SK-N-SH (cell line): ENCODE measurements at regions not wholly inside any gene's neighbourhood (a gene's known extent, or its start where the extent isn't known, plus 50 kb on each side); places are given as distances from the start of the nearest gene placed in this dataset.

Experiments used
- CTCF ChIA-PET: fragments of 300-600, 350-600 bp; formaldehyde crosslinking; extraction: SDS; loops from one replicate; lab custom pipeline; 2021; lab: Yijun Ruan, JAX
- POLR2A ChIA-PET: fragments of 350-600 bp; sonication (Branson Sonifier 250); formaldehyde crosslinking; extraction: SDS; loops from one replicate; lab custom pipeline; 2020; ENCODE audit warnings: antibody characterized with exemption, inconsistent platforms; lab: Yijun Ruan, JAX
- DNase-seq: peaks from one replicate; pipeline ENCODE4 v3.0.0; 2012
- H2AFZ ChIP-seq: fragments of 200-600 bp; sonication (generic); 2 replicates; pipeline ENCODE4 v1.8.1; 2016; ENCODE audit warnings: antibody characterized with exemption, mild to moderate bottlenecking, low read depth
- H3F3A ChIP-seq: fragments of 200-600 bp; sonication (generic); replicated peaks from 2 replicates; pipeline ENCODE3; 2016; ENCODE audit warnings: antibody characterized with exemption, mild to moderate bottlenecking; ENCODE audit not compliant: insufficient read depth
- H3K27ac ChIP-seq, 2 experiments: fragments of 200-500 bp in 1 of 2; fragments of 200-600 bp in 1 of 2; sonication (Bioruptor generic) in 1 of 2; sonication (generic), shearing (Covaris generic) in 1 of 2; 2 replicates each; pipeline versions ENCODE4 v1.5.1 to v1.6.1; 2014 to 2016; ENCODE audit warnings: low read depth in 2 of 2, inconsistent platforms in 1 of 2, low read length in 1 of 2, mild to moderate bottlenecking in 1 of 2, mixed read lengths in 1 of 2
- H3K27me3 ChIP-seq: fragments of 200-600 bp; sonication (generic), shearing (Covaris generic); 2 replicates; pipeline ENCODE4 v1.6.1; 2016; ENCODE audit warnings: mixed run types; ENCODE audit not compliant: insufficient read depth
- H3K36me3 ChIP-seq, 2 experiments: fragments of 200-500 bp in 1 of 2; fragments of 200-600 bp in 1 of 2; sonication (Bioruptor generic) in 1 of 2; sonication (generic) in 1 of 2; replicated peaks in 1 of 2; 2 replicates each; pipeline versions ENCODE3 to v1.5.1; 2014 to 2016; ENCODE audit warnings: low read length in 1 of 2, mild to moderate bottlenecking in 1 of 2; ENCODE audit not compliant: insufficient read depth in 2 of 2, control insufficient read depth in 1 of 2
- H3K4me1 ChIP-seq, 2 experiments: fragments of 200-500 bp in 1 of 2; fragments of 200-600 bp in 1 of 2; sonication (Bioruptor generic) in 1 of 2; sonication (generic), shearing (Covaris generic) in 1 of 2; 2 replicates each; pipeline versions ENCODE4 v1.5.1 to v1.6.1; 2014 to 2016; ENCODE audit warnings: low read depth in 1 of 2, low read length in 1 of 2, mixed run types in 1 of 2; ENCODE audit not compliant: insufficient read depth in 2 of 2, control insufficient read depth in 1 of 2
- H3K4me2 ChIP-seq: fragments of 200-600 bp; sonication (generic), shearing (Covaris generic); 2 replicates; pipeline ENCODE4 v1.6.1; 2017; ENCODE audit warnings: mixed run types
- H3K4me3 ChIP-seq, 2 experiments: fragments of 200-500 bp in 1 of 2; fragments of 200-600 bp in 1 of 2; sonication (Bioruptor generic) in 1 of 2; sonication (generic), shearing (Covaris generic) in 1 of 2; 2 replicates each; pipeline versions ENCODE4 v1.5.1 to v1.8.1; 2014 to 2016; ENCODE audit warnings: low read depth in 2 of 2, inconsistent platforms in 1 of 2, low read length in 1 of 2, mild to moderate bottlenecking in 1 of 2, mixed read lengths in 1 of 2, moderate library complexity in 1 of 2
- H3K79me2 ChIP-seq: fragments of 200-600 bp; sonication (generic); 2 replicates; pipeline ENCODE4 v1.8.1; 2017; ENCODE audit warnings: mild to moderate bottlenecking; ENCODE audit not compliant: insufficient read depth
- H3K9ac ChIP-seq: fragments of 200-600 bp; sonication (generic); 2 replicates; pipeline ENCODE4 v1.6.1; 2017; ENCODE audit warnings: mixed run types
- H3K9me2 ChIP-seq: fragments of 200-600 bp; sonication (generic); 2 replicates; pipeline ENCODE4 v1.6.1; 2017; ENCODE audit warnings: mixed run types
- H3K9me3 ChIP-seq: fragments of 200-600 bp; sonication (generic); 2 replicates; pipeline ENCODE4 v1.6.1; 2017; ENCODE audit warnings: mixed run types, mild to moderate bottlenecking, moderate library complexity
- H4K20me1 ChIP-seq: fragments of 200-600 bp; sonication (generic); 2 replicates; pipeline ENCODE4 v1.6.1; 2017; ENCODE audit warnings: mild to moderate bottlenecking, mixed run types; ENCODE audit not compliant: insufficient read depth
- ELF1 ChIP-seq: IDR thresholded peaks from 2 replicates; pipeline ENCODE4 v1.4.0; 2012
- FOSL2 ChIP-seq: IDR thresholded peaks from 2 replicates; pipeline ENCODE4 v1.4.0; 2012; ENCODE audit warnings: low read depth, mild to moderate bottlenecking, moderate library complexity, borderline replicate concordance
- FOXJ3 ChIP-seq: sonication (generic); formaldehyde crosslinking; IDR thresholded peaks from 2 replicates; pipeline ENCODE4 v1.5.1; 2020; ENCODE audit warnings: mild to moderate bottlenecking, missing genetic modification reagents
- FOXM1 ChIP-seq: IDR thresholded peaks from 2 replicates; pipeline ENCODE4 v1.4.0; 2012; ENCODE audit warnings: low read depth, mild to moderate bottlenecking
- GABPA ChIP-seq: IDR thresholded peaks from 2 replicates; pipeline ENCODE4 v1.4.0; 2012; ENCODE audit warnings: low read depth, mild to moderate bottlenecking
- JUND ChIP-seq: IDR thresholded peaks from 2 replicates; pipeline ENCODE4 v1.4.0; 2012
- POLR2AphosphoS5 ChIP-seq: IDR thresholded peaks from 2 replicates; pipeline ENCODE4 v1.6.1; 2012; ENCODE audit warnings: low read depth, low read length
- YY1 ChIP-seq: IDR thresholded peaks from 2 replicates; pipeline ENCODE4 v1.4.0; 2012; ENCODE audit warnings: low read depth, mild to moderate bottlenecking
- WGBS: methylation state at CpG from one replicate; pipeline ENCODE4 v1.1.6; 2017; ENCODE audit warnings: low lambda C conversion rate; 5-methylcytosine and 5-hydroxymethylcytosine counted together
- TF ChIP-seq, protein P1 (sequence below): fragments of 150-350 bp; IDR thresholded peaks from 2 replicates; pipeline ENCODE4 v1.6.1; 2016; ENCODE audit warnings: mild to moderate bottlenecking, low read depth, low read length
- TF ChIP-seq, protein P2 (sequence below): IDR thresholded peaks from 2 replicates; pipeline ENCODE4 v1.4.0; 2012; ENCODE audit warnings: low read depth, borderline replicate concordance
- TF ChIP-seq, protein P3 (sequence below): IDR thresholded peaks from 2 replicates; pipeline ENCODE4; 2012
- TF ChIP-seq, protein P4 (sequence below): IDR thresholded peaks from 2 replicates; pipeline ENCODE4 v1.4.0; 2012; ENCODE audit warnings: low read depth

DNA sequence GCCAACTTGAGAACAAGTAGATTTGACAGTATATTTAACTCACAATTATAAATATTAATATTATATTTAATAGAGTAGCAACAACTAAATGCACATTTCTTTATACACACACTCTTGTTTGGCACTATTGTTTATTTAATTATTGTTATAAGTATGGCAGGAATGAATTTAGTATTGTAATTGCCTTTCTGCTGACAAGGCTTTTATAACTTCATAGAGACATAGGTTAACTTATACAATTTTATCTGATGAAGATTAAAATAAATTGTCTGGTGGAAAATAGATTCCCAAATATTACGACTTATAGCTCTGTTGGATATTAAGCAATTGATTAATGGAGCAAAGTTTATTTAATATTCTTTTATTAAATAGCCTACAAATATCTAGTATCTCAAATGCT lies 347.9 kb upstream of the CDH19 start:
- 13% methylated on average over 1 of the region's 1 CpG for WGBS
- POLR2A ChIA-PET, result no interaction called here

DNA sequence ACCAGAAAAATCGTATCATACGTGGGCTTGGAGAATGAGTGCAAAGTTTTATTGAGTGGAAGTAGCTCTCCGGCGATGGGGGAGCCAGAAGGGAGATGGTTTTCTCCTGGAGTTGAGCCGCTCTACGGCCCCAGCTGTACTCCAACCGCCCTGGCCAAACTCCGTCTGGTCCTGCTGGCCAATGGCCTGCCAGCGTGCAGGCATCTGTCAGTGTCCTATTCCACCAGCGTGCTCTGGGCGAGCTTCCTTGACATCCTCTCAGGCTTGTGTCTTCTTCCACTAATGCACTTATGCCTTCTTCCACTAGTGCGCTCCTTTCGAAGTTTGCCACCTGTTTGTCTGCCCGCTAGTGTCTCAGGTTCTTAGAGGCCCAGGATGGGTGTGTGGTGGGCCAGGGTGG lies 345.5 kb upstream of the CDH19 start:
- H3K27me3 ChIP-seq, result no peaks in the 10 kb centered on the region
- POLR2A ChIA-PET, result no interaction called here
- H3K27ac ChIP-seq, result no peak overlapping the region
- TF ChIP-seq POLR2AphosphoS5 (no peak), YY1 (no peak), FOXJ3 (no peak)
- TF ChIP-seq, protein P1, sequence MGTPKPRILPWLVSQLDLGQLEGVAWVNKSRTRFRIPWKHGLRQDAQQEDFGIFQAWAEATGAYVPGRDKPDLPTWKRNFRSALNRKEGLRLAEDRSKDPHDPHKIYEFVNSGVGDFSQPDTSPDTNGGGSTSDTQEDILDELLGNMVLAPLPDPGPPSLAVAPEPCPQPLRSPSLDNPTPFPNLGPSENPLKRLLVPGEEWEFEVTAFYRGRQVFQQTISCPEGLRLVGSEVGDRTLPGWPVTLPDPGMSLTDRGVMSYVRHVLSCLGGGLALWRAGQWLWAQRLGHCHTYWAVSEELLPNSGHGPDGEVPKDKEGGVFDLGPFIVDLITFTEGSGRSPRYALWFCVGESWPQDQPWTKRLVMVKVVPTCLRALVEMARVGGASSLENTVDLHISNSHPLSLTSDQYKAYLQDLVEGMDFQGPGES, result no peak
- no peaks in the 10 kb centered on the region for H3K79me2 ChIP-seq
- H3K9me3 ChIP-seq, result no peaks in the 10 kb centered on the region
- no peaks in the 10 kb centered on the region; a peak in 1 of 4 replicates for H3K4me1 ChIP-seq
- no peak for DNase-seq
- H4K20me1 ChIP-seq, result no peaks in the 10 kb centered on the region
- 43% methylated on average over 14 of the region's 14 CpGs for WGBS
- no peaks in the 10 kb centered on the region for H3K36me3 ChIP-seq
- no peak overlapping the region for H3K4me3 ChIP-seq
- CTCF ChIA-PET, result no interaction called here
- H3K9ac ChIP-seq, result no peak overlapping the region
- no peak overlapping the region for H3K4me2 ChIP-seq
- H3F3A ChIP-seq, result no peaks in the 10 kb centered on the region
- no peaks in the 10 kb centered on the region for H3K9me2 ChIP-seq
- no peak overlapping the region for H2AFZ ChIP-seq

More for the DNA sequence above, 347.9 kb upstream of the CDH19 start:
- Histone ChIP-seq H3K36me3 (no peaks in the 10 kb centered on the region), H3K9me2 (no peaks in the 10 kb centered on the region), H4K20me1 (no peaks in the 10 kb centered on the region), H3K79me2 (no peaks in the 10 kb centered on the region), H3K9ac (no peak overlapping the region), H3F3A (no peaks in the 10 kb centered on the region), H3K4me3 (no peak overlapping the region), H3K27ac (no peak overlapping the region), H3K4me2 (no peak overlapping the region), H2AFZ (no peak overlapping the region), H3K9me3 (no peaks in the 10 kb centered on the region), H3K4me1 (no peaks in the 10 kb centered on the region), H3K27me3 (no peaks in the 10 kb centered on the region)
- DNase-seq, result no peak
- TF ChIP-seq, protein P2, sequence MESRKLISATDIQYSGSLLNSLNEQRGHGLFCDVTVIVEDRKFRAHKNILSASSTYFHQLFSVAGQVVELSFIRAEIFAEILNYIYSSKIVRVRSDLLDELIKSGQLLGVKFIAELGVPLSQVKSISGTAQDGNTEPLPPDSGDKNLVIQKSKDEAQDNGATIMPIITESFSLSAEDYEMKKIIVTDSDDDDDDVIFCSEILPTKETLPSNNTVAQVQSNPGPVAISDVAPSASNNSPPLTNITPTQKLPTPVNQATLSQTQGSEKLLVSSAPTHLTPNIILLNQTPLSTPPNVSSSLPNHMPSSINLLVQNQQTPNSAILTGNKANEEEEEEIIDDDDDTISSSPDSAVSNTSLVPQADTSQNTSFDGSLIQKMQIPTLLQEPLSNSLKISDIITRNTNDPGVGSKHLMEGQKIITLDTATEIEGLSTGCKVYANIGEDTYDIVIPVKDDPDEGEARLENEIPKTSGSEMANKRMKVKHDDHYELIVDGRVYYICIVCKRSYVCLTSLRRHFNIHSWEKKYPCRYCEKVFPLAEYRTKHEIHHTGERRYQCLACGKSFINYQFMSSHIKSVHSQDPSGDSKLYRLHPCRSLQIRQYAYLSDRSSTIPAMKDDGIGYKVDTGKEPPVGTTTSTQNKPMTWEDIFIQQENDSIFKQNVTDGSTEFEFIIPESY, result no peak
- TF ChIP-seq, protein P3, sequence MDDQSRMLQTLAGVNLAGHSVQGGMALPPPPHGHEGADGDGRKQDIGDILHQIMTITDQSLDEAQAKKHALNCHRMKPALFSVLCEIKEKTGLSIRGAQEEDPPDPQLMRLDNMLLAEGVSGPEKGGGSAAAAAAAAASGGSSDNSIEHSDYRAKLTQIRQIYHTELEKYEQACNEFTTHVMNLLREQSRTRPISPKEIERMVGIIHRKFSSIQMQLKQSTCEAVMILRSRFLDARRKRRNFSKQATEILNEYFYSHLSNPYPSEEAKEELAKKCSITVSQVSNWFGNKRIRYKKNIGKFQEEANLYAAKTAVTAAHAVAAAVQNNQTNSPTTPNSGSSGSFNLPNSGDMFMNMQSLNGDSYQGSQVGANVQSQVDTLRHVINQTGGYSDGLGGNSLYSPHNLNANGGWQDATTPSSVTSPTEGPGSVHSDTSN, result no peak
- no peak for TF ChIP-seq ELF1
- no peak for TF ChIP-seq GABPA
- CTCF ChIA-PET, result no interaction called here

DNA sequence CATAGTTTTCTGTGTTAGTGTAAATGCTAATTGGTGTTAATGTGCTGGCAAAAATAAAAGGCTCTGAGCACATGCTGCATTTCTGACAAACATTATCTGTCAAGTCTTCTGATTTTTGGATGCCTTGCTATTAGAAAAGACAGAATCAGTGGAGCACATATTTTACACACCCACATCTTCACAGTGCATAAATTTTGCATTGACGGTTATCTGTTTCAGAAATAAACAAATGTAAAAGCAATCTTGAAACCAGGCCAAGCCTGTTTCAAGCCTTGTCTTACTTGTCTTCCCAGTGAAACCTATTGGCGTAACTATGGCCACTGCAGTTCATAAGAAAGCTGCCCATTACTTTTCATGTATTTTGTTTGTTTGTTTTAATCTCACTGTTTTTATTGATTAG lies 333.7 kb upstream of the CDH19 start:
- WGBS, result 18% methylated on average over 2 of the region's 2 CpGs
- H4K20me1 ChIP-seq, result no peaks in the 10 kb centered on the region
- H3K27ac ChIP-seq, result no peak overlapping the region
- no peak for DNase-seq
- POLR2A ChIA-PET, result no interaction called here
- TF ChIP-seq FOXM1 (no peak), FOSL2 (no peak), JUND (no peak)
- TF ChIP-seq, protein P4, sequence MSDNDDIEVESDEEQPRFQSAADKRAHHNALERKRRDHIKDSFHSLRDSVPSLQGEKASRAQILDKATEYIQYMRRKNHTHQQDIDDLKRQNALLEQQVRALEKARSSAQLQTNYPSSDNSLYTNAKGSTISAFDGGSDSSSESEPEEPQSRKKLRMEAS, result no peak
- no peaks in the 10 kb centered on the region for H3K79me2 ChIP-seq
- no peak overlapping the region for H3K4me3 ChIP-seq
- H3K4me1 ChIP-seq, result no peaks in the 10 kb centered on the region
- CTCF ChIA-PET, result no interaction called here
- H3K9ac ChIP-seq, result no peak overlapping the region
- no peaks in the 10 kb centered on the region for H3K27me3 ChIP-seq
- H3K4me2 ChIP-seq, result no peak overlapping the region
- H2AFZ ChIP-seq, result no peak overlapping the region
- no peaks in the 10 kb centered on the region for H3K9me2 ChIP-seq
- H3F3A ChIP-seq, result no peaks in the 10 kb centered on the region
- no peaks in the 10 kb centered on the region for H3K9me3 ChIP-seq
- H3K36me3 ChIP-seq, result no peaks in the 10 kb centered on the region
